ENCODE measurements at regions not wholly inside any gene's neighbourhood (a gene's known extent, or its start where the extent isn't known, plus 50 kb on each side); places are given as distances from the start of the nearest gene placed in this dataset.

DNA sequence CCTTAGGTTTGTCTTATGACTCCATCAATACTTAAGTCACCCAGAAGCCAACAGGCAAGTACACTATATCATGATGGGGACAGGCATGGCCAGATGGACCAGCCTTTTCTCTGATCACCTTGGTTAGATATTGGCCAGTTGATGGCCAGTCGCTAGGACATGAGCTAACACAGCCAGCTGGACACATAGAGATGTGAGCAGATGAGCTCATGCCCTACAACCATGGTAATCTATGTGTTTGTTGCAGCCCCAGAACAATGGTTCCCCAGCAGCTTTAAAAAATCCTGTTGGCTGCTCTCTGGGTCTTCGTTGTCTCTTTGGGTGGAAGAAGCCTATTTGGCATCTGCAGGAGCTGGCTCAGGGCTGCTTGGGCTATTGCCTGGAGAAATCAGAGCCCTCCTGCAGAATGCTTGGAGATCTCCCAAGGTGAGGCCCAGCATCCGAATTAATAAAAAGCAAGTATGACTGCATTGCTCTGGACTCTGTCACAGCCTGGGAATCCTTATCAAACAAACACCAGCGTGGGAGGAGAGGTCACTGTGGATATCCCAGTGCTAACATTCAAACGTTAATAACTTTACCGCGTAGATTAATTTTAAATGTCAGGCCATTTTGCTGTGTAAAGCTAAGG, 62.3 kb upstream of the KLHL29 start:
- no peak overlapping the region for H3K9ac ChIP-seq
- no peak overlapping the region for H3K4me2 ChIP-seq
- no peaks in the 10 kb centered on the region for H3K27me3 ChIP-seq
- H3K36me3 ChIP-seq: no peaks in the 10 kb centered on the region
- no peak overlapping the region for H3K4me3 ChIP-seq
- peaks cover 35% of the 10 kb centered on the region for H3K4me1 ChIP-seq
- H3K9me3 ChIP-seq: no peaks in the 10 kb centered on the region
- H4K20me1 ChIP-seq: no peaks in the 10 kb centered on the region
- TF ChIP-seq Cebpa-rat (IDR thresholded peaks at IDR 0.05): no peak
- no peak overlapping the region for H3K27ac ChIP-seq

DNA sequence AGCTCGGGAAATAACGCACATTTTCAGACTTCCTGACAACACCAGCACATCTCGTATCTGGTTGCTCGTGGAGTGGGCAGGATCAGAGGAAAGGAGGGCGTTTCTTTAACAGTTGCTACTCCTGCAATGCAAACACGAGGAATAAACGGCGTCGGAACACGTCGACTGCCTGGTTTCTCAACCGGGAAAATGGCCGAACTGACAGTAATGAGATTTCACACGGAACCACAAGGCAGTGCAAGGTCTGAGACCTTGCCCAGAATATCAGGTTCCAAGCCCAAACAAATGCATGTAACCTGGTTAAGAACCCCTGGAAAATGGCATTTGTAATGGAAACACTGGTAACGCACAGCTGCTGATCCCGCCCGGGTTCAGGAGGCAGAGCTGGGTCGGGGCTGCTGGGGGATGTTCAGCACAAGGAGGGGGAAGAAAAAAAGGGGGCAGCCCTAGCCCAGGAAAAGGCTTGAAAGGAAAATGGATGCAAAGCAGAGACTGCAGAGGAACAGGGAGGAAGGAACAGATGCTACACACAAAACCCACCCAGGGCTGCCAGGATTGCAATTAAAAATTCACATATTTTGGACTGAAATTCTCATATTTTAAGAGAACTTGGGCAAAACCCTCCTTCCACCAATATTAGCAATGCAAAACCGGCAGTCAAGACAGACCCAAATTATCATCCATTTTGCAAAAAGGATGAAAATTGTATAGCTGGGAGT, 61.6 kb upstream of the KLHL29 start:
- no peak overlapping the region for H3K4me2 ChIP-seq
- peaks cover 32% of the 10 kb centered on the region for H3K4me1 ChIP-seq
- H3K27ac ChIP-seq: no peak overlapping the region
- no peak overlapping the region for H3K4me3 ChIP-seq
- no peak overlapping the region for H3K9ac ChIP-seq
- H3K36me3 ChIP-seq: no peaks in the 10 kb centered on the region
- no peak for TF ChIP-seq Cebpa-rat (IDR thresholded peaks at IDR 0.05)
- H3K9me3 ChIP-seq: no peaks in the 10 kb centered on the region
- H4K20me1 ChIP-seq: no peaks in the 10 kb centered on the region
- no peaks in the 10 kb centered on the region for H3K27me3 ChIP-seq

DNA sequence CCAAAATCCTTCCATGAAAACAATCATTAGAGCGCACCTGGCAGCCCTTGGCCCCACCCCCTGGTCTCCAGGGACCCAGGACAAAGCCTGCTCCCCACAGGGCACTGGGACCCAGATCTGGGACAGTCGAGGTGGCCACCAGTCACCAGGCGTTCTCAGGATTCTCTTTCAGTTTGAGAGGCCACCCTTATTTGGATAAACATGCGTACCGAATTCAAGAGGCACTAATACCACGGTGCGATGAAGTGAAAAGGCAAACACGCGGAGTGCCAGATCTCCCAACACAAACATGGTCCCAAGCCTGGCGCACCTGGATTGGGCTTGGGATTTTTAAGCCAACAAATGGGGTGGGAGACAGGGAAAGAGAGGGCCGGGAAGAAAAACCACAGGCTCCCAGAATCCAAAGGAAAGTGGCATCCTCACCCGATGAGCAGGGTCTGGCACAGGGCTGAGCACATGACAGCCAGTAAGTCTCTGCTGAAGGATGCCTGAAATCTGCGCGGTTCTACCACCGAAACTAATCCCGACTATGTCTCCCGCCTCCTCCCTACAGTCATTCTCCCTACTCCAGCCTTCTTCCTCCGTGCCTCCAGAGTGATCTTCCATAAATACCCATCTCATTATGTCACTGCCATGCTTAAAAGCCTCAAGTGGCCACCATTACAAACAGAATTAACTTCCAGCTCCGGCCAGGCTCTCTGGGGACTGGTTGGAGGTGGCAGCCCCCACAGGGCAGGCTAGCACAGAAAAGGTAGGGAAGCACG, 60.9 kb upstream of the KLHL29 start:
- Histone ChIP-seq H3K4me1 (peaks cover 24% of the 10 kb centered on the region), H3K9ac (no peak overlapping the region), H4K20me1 (no peaks in the 10 kb centered on the region), H3K27ac (no peak overlapping the region), H3K4me3 (no peak overlapping the region), H3K36me3 (no peaks in the 10 kb centered on the region), H3K9me3 (no peaks in the 10 kb centered on the region), H3K4me2 (no peak overlapping the region), H3K27me3 (no peaks in the 10 kb centered on the region)
- no peak for TF ChIP-seq Cebpa-rat (IDR thresholded peaks at IDR 0.05)

DNA sequence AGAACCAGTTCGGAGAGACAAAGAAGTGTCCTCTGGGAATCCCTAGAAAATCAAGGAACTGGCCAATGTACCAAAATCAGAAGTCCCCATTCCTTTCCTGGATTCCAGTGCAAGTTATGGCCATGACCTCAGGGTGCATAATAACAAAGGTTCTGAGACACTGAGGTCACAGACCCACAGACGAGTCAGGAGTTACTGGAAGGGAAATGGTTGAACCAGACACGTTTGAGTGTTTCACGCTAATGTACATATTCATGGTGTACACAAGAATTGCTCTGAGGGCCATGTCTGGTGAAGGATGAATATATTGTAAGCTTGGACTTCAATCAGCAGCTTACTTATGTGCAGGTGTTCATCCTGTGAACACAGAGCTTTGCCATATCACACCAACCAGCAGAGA, 58.6 kb upstream of the KLHL29 start:
- Histone ChIP-seq H3K4me2 (no peak overlapping the region), H3K9ac (no peak overlapping the region), H3K4me1 (0 out of 2 replicates have a peak, but pooled peaks cover 4% of the 10 kb centered on the region), H3K4me3 (no peak overlapping the region), H4K20me1 (no peaks in the 10 kb centered on the region), H3K9me3 (no peaks in the 10 kb centered on the region), H3K36me3 (no peaks in the 10 kb centered on the region), H3K27ac (no peak overlapping the region), H3K27me3 (no peaks in the 10 kb centered on the region)
- no peak for TF ChIP-seq Cebpa-rat (IDR thresholded peaks at IDR 0.05)

DNA sequence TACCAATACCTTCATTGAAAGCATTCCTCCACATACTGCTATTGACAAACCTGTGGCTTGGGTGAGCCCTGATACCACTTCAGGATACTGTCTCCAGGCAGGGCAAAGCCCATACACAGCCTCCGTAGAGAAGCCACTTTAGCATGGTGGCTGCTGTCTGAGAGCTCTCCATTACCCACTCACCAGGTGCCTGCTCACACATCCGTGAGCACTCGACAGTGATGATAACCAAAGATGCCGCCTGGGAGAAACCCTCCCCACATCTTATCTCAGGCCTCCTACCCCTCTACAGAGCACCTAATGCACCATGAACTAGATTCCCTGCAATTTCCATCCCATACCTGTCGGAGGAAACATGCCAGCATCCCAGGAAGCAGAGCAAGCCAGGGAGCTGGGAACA, 57.6 kb upstream of the KLHL29 start:
- Histone ChIP-seq H3K4me3 (no peak overlapping the region), H3K4me1 (no peaks in the 10 kb centered on the region), H4K20me1 (no peaks in the 10 kb centered on the region), H3K9me3 (no peaks in the 10 kb centered on the region), H3K27me3 (no peaks in the 10 kb centered on the region), H3K27ac (no peak overlapping the region), H3K4me2 (no peak overlapping the region), H3K36me3 (no peaks in the 10 kb centered on the region), H3K9ac (no peak overlapping the region)
- no peak for TF ChIP-seq Cebpa-rat (IDR thresholded peaks at IDR 0.05)

DNA sequence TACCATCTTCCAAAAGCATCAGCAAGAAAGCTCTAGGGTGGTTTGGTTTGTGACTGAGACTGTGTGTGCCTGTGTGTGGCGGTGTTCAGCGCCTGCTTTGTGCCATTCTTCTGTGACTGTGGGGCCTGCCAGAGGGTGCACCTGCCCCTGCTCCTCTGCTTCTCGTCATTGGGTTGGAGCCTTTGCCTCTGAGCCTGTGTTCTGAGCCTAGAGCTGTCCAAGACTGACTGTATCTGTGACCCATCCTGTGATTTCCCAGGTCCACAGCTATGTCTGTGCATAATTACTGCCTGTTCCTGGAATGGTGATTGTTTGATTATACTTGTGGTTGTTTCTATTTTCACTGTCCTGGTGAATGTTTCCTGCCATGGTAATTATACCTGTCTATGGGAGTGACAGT, 57.1 kb upstream of the KLHL29 start:
- TF ChIP-seq Cebpa-rat (IDR thresholded peaks at IDR 0.05): no peak

DNA sequence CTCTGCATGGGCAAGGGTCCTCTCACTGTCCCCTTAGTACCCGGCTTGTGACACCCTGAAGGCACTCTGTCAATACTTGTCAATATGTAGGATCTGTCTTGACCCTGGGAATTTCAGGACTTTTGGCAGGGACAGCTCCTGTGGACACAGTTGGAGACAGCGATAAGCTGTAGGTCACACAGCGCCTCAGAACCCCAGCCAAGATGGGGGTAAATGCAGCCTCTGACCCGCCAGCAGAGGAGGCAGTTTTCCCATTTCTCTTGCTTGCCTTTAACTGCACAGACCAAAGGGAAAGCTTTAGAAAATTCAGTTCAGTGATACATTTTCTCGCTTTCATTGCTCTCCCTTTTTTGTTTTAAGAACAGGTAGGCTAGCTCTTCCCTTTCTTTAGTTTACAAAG, 54.8 kb upstream of the KLHL29 start:
- H4K20me1 ChIP-seq: no peaks in the 10 kb centered on the region
- H3K27ac ChIP-seq: no peak overlapping the region
- TF ChIP-seq Cebpa-rat (IDR thresholded peaks at IDR 0.05): no peak
- peaks cover 16% of the 10 kb centered on the region for H3K4me1 ChIP-seq
- H3K36me3 ChIP-seq: no peaks in the 10 kb centered on the region
- H3K4me2 ChIP-seq: no peak overlapping the region
- H3K4me3 ChIP-seq: no peak overlapping the region
- H3K27me3 ChIP-seq: no peaks in the 10 kb centered on the region
- no peaks in the 10 kb centered on the region for H3K9me3 ChIP-seq
- H3K9ac ChIP-seq: no peak overlapping the region

More for the DNA sequence above, 57.1 kb upstream of the KLHL29 start:
- no peaks in the 10 kb centered on the region for H3K4me1 ChIP-seq
- no peak overlapping the region for H3K4me3 ChIP-seq
- H3K9ac ChIP-seq: no peak overlapping the region
- no peaks in the 10 kb centered on the region for H4K20me1 ChIP-seq
- H3K27ac ChIP-seq: no peak overlapping the region
- H3K9me3 ChIP-seq: no peaks in the 10 kb centered on the region
- H3K27me3 ChIP-seq: no peaks in the 10 kb centered on the region
- H3K36me3 ChIP-seq: no peaks in the 10 kb centered on the region
- H3K4me2 ChIP-seq: no peak overlapping the region

Measured in BLaER1 (cell line).